Kidney epithelial cell (primary cell): ENCODE measurements at regions not wholly inside any gene's neighbourhood (a gene's known extent, or its start where the extent isn't known, plus 50 kb on each side); places are given as distances from the start of the nearest gene placed in this dataset.

Experiments
- DNase-seq: peaks from one replicate; pipeline ENCODE4 v3.0.0-alpha.2; 2010; ENCODE audit warnings: low read depth
- H3K27me3 ChIP-seq: 2 replicates; pipeline ENCODE4 v1.6.0; 2011; ENCODE audit warnings: low read length; ENCODE audit not compliant: control insufficient read depth, insufficient read depth
- H3K36me3 ChIP-seq: 2 replicates; pipeline ENCODE4 v1.5.1; 2011; ENCODE audit warnings: low read length; ENCODE audit not compliant: control insufficient read depth, insufficient read depth
- H3K4me3 ChIP-seq: 2 replicates; pipeline ENCODE4 v1.5.1; 2011; ENCODE audit warnings: low read depth, mild to moderate bottlenecking, control low read depth, low read length
- CTCF ChIP-seq: IDR thresholded peaks from 2 replicates; pipeline ENCODE4 v1.5.1; 2011; ENCODE audit warnings: mild to moderate bottlenecking, moderate library complexity, low read length, control low read depth, inconsistent platforms; ENCODE audit not compliant: insufficient read depth, poor library complexity, severe bottlenecking

- no peak for DNase-seq
Measured at GRCh38 chr14:36398463-36399291, 78.2 kb upstream of the MBIP start.

GRCh38 chr14:36397357-36397756 lies 76.9 kb upstream of the MBIP start:
- TF ChIP-seq CTCF = no peak
- no peak for DNase-seq

More at GRCh38 chr14:36398463-36399291, 78.2 kb upstream of the MBIP start:
- Histone ChIP-seq H3K27me3 (no peaks in the 10 kb centered on the region), H3K36me3 (no peaks in the 10 kb centered on the region), H3K4me3 (no peak overlapping the region)
- no peak for TF ChIP-seq CTCF

GRCh38 chr14:36396798-36397197 lies 76.4 kb upstream of the MBIP start:
- no peak for DNase-seq
- no peaks in the 10 kb centered on the region for H3K36me3 ChIP-seq
- no peak overlapping the region for H3K4me3 ChIP-seq
- no peaks in the 10 kb centered on the region for H3K27me3 ChIP-seq
- no peak for TF ChIP-seq CTCF

More at GRCh38 chr14:36397357-36397756, 76.9 kb upstream of the MBIP start:
- Histone ChIP-seq H3K36me3 (no peaks in the 10 kb centered on the region), H3K27me3 (no peaks in the 10 kb centered on the region), H3K4me3 (no peak overlapping the region)

- Histone ChIP-seq H3K36me3 (no peaks in the 10 kb centered on the region), H3K27me3 (no peaks in the 10 kb centered on the region), H3K4me3 (no peak overlapping the region)
- no peak for TF ChIP-seq CTCF
- no peak for DNase-seq
Measured at GRCh38 chr14:36394593-36394992, 74.2 kb upstream of the MBIP start.

GRCh38 chr14:36390718-36391117 lies 70.3 kb upstream of the MBIP start:
- no peak overlapping the region for H3K4me3 ChIP-seq
- no peaks in the 10 kb centered on the region for H3K36me3 ChIP-seq
- H3K27me3 ChIP-seq = no peaks in the 10 kb centered on the region
- no peak for DNase-seq
- TF ChIP-seq CTCF = no peak
